MM.1S (cell line): ENCODE measurements at regions not wholly inside any gene's neighbourhood (a gene's known extent, or its start where the extent isn't known, plus 50 kb on each side); places are given as distances from the start of the nearest gene placed in this dataset.

Source experiments
- EZH2 ChIP-seq: fragments of 300-600 bp; sonication (generic); optimal IDR thresholded peaks from 2 replicates; pipeline ENCODE3; 2017; ENCODE audit warnings: low read depth, mild to moderate bottlenecking, antibody characterized with exemption, low read length, mixed read lengths
- EZH2phosphoT487 ChIP-seq: fragments of 300-600 bp; sonication (generic); IDR thresholded peaks from 2 replicates; pipeline ENCODE4 v1.6.1; 2018; ENCODE audit warnings: antibody characterized with exemption, low read length
- TF ChIP-seq, protein P1 (sequence below): fragments of 300-600 bp; sonication (generic); IDR thresholded peaks from 2 replicates; pipeline ENCODE4 v1.5.1; 2016; ENCODE audit warnings: antibody characterized with exemption, low read length, mixed read lengths

DNA sequence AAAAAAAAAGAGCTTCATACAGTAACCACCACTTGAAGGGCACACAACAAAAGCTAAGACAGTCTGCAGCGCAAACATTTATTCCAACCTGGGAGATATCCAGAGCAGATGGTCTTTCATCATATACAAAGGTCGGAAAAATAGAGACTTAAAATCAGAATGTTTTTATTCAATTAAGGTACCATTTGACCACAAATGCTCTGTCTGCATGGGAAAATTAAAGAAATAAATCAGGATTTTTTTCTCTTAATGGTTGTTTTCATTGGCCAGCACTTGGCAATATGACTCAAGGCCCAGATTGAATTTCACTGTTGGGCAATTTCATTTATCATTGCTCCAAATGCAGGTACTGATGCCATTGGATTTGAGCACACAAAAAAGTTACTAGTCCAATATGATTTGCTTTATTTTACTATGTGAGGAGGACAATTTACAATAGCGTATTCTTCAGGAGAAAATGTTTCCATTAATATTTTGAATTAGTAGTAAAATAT lies 145.9 kb upstream of the AGTR1 start:
- TF ChIP-seq, protein P1, sequence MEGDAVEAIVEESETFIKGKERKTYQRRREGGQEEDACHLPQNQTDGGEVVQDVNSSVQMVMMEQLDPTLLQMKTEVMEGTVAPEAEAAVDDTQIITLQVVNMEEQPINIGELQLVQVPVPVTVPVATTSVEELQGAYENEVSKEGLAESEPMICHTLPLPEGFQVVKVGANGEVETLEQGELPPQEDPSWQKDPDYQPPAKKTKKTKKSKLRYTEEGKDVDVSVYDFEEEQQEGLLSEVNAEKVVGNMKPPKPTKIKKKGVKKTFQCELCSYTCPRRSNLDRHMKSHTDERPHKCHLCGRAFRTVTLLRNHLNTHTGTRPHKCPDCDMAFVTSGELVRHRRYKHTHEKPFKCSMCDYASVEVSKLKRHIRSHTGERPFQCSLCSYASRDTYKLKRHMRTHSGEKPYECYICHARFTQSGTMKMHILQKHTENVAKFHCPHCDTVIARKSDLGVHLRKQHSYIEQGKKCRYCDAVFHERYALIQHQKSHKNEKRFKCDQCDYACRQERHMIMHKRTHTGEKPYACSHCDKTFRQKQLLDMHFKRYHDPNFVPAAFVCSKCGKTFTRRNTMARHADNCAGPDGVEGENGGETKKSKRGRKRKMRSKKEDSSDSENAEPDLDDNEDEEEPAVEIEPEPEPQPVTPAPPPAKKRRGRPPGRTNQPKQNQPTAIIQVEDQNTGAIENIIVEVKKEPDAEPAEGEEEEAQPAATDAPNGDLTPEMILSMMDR, result no peak
- TF ChIP-seq EZH2 (no peak), EZH2phosphoT487 (no peak)
